ENCODE measurements at regions not wholly inside any gene's neighbourhood (a gene's known extent, or its start where the extent isn't known, plus 50 kb on each side); places are given as distances from the start of the nearest gene placed in this dataset.

GRCh38 chr13:69292789-69293425 lies 814.7 kb upstream of the ATXN8OS start:
- POLR2A ChIA-PET: no interaction called here
- WGBS (ENCODE audit: low lambda C conversion rate): 58% methylated on average over 2 of the region's 2 CpGs

GRCh38 chr13:69291292-69291906 lies 816.2 kb upstream of the ATXN8OS start:
- no peaks in the 10 kb centered on the region for H3K4me1 ChIP-seq (ENCODE audit: control insufficient read depth in 1 of 2, insufficient read depth in 2 of 2, low read depth in 1 of 2, low read length in 1 of 2)
- POLR2A ChIA-PET: no interaction called here
- TF ChIP-seq USF2 (IDR thresholded peaks at IDR 0.05; ENCODE audit: borderline replicate concordance, low read depth, low read length) (no peak), RXRA (IDR thresholded peaks at IDR 0.05; ENCODE audit: borderline replicate concordance, low read depth) (no peak), IRF3 (IDR thresholded peaks at IDR 0.05; ENCODE audit: low read depth, low read length) (no peak), FOXM1 (IDR thresholded peaks at IDR 0.05; ENCODE audit: low read depth) (no peak), TEAD4 (IDR thresholded peaks at IDR 0.05; ENCODE audit: borderline replicate concordance, insufficient read depth) (no peak), FOSL2 (IDR thresholded peaks at IDR 0.05; ENCODE audit: borderline replicate concordance, low read depth) (no peak), TAF1 (IDR thresholded peaks at IDR 0.05; ENCODE audit: borderline replicate concordance, low read depth, low read length) (no peak), POLR2AphosphoS5 (IDR thresholded peaks at IDR 0.05; ENCODE audit: low read depth, low read length) (no peak), JUND (IDR thresholded peaks at IDR 0.05) (no peak), NRF1 (IDR thresholded peaks at IDR 0.05; ENCODE audit: low read depth, low read length) (no peak), GATA2 (CRISPR knock-in tag; IDR thresholded peaks at IDR 0.05) (no peak), TCF12 (IDR thresholded peaks at IDR 0.05) (no peak)

More at GRCh38 chr13:69292789-69293425, 814.7 kb upstream of the ATXN8OS start:
- no peak for DNase-seq
- H2AFZ ChIP-seq (ENCODE audit: low read depth): no peak overlapping the region
- H3K4me2 ChIP-seq: no peak overlapping the region
- no peak overlapping the region for H3K4me3 ChIP-seq (ENCODE audit: low read depth in 2 of 2, low read length in 1 of 2)
- no peaks in the 10 kb centered on the region for H3K27me3 ChIP-seq (ENCODE audit: insufficient read depth)
- no peaks in the 10 kb centered on the region for H3K36me3 ChIP-seq (replicated peaks in 1 of 2; ENCODE audit: control insufficient read depth in 1 of 2, insufficient read depth in 2 of 2, low read length in 1 of 2)
- H3K79me2 ChIP-seq (ENCODE audit: insufficient read depth): no peaks in the 10 kb centered on the region
- no peak overlapping the region for H3K27ac ChIP-seq (ENCODE audit: low read depth in 2 of 2, low read length in 1 of 2)
- H3F3A ChIP-seq (replicated peaks; ENCODE audit: insufficient read depth): no peaks in the 10 kb centered on the region
- H3K9me3 ChIP-seq: no peaks in the 10 kb centered on the region
- H3K4me1 ChIP-seq (ENCODE audit: control insufficient read depth in 1 of 2, insufficient read depth in 2 of 2, low read depth in 1 of 2, low read length in 1 of 2): no peaks in the 10 kb centered on the region
- H3K9me2 ChIP-seq: no peaks in the 10 kb centered on the region
- no peak for TF ChIP-seq NRF1 (IDR thresholded peaks at IDR 0.05; ENCODE audit: low read depth, low read length)
- TF ChIP-seq FOSL2 (IDR thresholded peaks at IDR 0.05; ENCODE audit: borderline replicate concordance, low read depth): no peak
- TF ChIP-seq USF1 (IDR thresholded peaks at IDR 0.05; ENCODE audit: borderline replicate concordance, low read depth): no peak
- no peak for TF ChIP-seq RXRA (IDR thresholded peaks at IDR 0.05; ENCODE audit: borderline replicate concordance, low read depth)
- no peak for TF ChIP-seq SIN3A (IDR thresholded peaks at IDR 0.05; ENCODE audit: borderline replicate concordance, low read depth, low read length)
- no peak for TF ChIP-seq MAX (IDR thresholded peaks at IDR 0.05; ENCODE audit: low read depth)
- TF ChIP-seq EZH2phosphoT487 (IDR thresholded peaks at IDR 0.05; ENCODE audit: borderline replicate concordance, low read depth): no peak
- TF ChIP-seq NFIC (IDR thresholded peaks at IDR 0.05; ENCODE audit: borderline replicate concordance): no peak
- no peak for TF ChIP-seq POLR2AphosphoS5 (IDR thresholded peaks at IDR 0.05; ENCODE audit: low read depth, low read length)
- TF ChIP-seq ZBTB33 (IDR thresholded peaks at IDR 0.05; ENCODE audit: borderline replicate concordance, low read depth): no peak
- TF ChIP-seq TEAD4 (IDR thresholded peaks at IDR 0.05; ENCODE audit: borderline replicate concordance, insufficient read depth): no peak
- H3K9ac ChIP-seq: no peak overlapping the region
- CTCF ChIA-PET: interaction anchor here (1.0 kb wide), 1 partner anchor 14 kb away, joined by 3 read pairs; no protein-coding TSS in a partner anchor
- no peaks in the 10 kb centered on the region for H4K20me1 ChIP-seq (ENCODE audit: insufficient read depth)

More at GRCh38 chr13:69291292-69291906, 816.2 kb upstream of the ATXN8OS start:
- no peak overlapping the region for H3K4me3 ChIP-seq (ENCODE audit: low read depth in 2 of 2, low read length in 1 of 2)
- no peak overlapping the region for H3K9ac ChIP-seq
- no peaks in the 10 kb centered on the region for H3K79me2 ChIP-seq (ENCODE audit: insufficient read depth)
- no peaks in the 10 kb centered on the region for H3K9me3 ChIP-seq
- H3K36me3 ChIP-seq (replicated peaks in 1 of 2; ENCODE audit: control insufficient read depth in 1 of 2, insufficient read depth in 2 of 2, low read length in 1 of 2): no peaks in the 10 kb centered on the region
- no peak for DNase-seq
- H2AFZ ChIP-seq (ENCODE audit: low read depth): no peak overlapping the region
- WGBS (ENCODE audit: low lambda C conversion rate): 63% methylated on average over 1 of the region's 1 CpG
- no peaks in the 10 kb centered on the region for H3K9me2 ChIP-seq
- no peaks in the 10 kb centered on the region for H3K27me3 ChIP-seq (ENCODE audit: insufficient read depth)
- no peak overlapping the region for H3K27ac ChIP-seq (ENCODE audit: low read depth in 2 of 2, low read length in 1 of 2)
- H4K20me1 ChIP-seq (ENCODE audit: insufficient read depth): no peaks in the 10 kb centered on the region
- no peak overlapping the region for H3K4me2 ChIP-seq
- CTCF ChIA-PET: interaction anchor here (1.0 kb wide), 1 partner anchor 16 kb away, joined by 3 read pairs; no protein-coding TSS in a partner anchor
- H3F3A ChIP-seq (replicated peaks; ENCODE audit: insufficient read depth): no peaks in the 10 kb centered on the region

Measured in SK-N-SH (cell line).